OCI-LY3 (cell line): ENCODE measurements at regions not wholly inside any gene's neighbourhood (a gene's known extent, or its start where the extent isn't known, plus 50 kb on each side); places are given as distances from the start of the nearest gene placed in this dataset.

Experiments
- H2AFZ ChIP-seq: fragments of 200-600, 300-600 bp; shearing (Covaris generic); 2 replicates; pipeline ENCODE4 v1.6.0; 2014; ENCODE audit warnings: antibody characterized with exemption, low read depth, low read length
- H3K27ac ChIP-seq: fragments of 200-600, 300-600 bp; sonication (generic); 2 replicates; pipeline ENCODE4 v1.5.1; 2014; ENCODE audit warnings: mild to moderate bottlenecking, low read length, moderate library complexity, mixed read lengths
- H3K27me3 ChIP-seq: fragments of 200-600, 300-600 bp; sonication (generic); 2 replicates; pipeline ENCODE4 v1.6.1; 2014; ENCODE audit warnings: low read depth, low read length, mixed read lengths
- H3K36me3 ChIP-seq: fragments of 200-600, 300-600 bp; sonication (generic); replicated peaks from 2 replicates; pipeline ENCODE3; 2014; ENCODE audit warnings: low read depth, low read length, mixed read lengths
- H3K4me1 ChIP-seq: fragments of 300-600, 200-600 bp; sonication (generic); 2 replicates; pipeline ENCODE4 v1.6.1; 2014; ENCODE audit warnings: low read length, mixed read lengths
- H3K4me2 ChIP-seq: fragments of 200-600, 300-600 bp; sonication (generic); 2 replicates; pipeline ENCODE4 v1.6.1; 2014; ENCODE audit warnings: low read length, mixed read lengths
- H3K4me3 ChIP-seq: fragments of 300-600, 200-600 bp; sonication (generic); 2 replicates; pipeline ENCODE4 v1.5.1; 2014; ENCODE audit warnings: antibody characterized with exemption, mild to moderate bottlenecking, low read length, moderate library complexity
- H3K79me2 ChIP-seq: fragments of 300-600, 200-600 bp; shearing (Covaris generic); 2 replicates; pipeline ENCODE4 v1.6.1; 2014; ENCODE audit warnings: mild to moderate bottlenecking, low read length, mixed read lengths
- H3K9ac ChIP-seq: fragments of 300-600, 200-600 bp; shearing (Covaris generic); 2 replicates; pipeline ENCODE4 v1.6.0; 2014; ENCODE audit warnings: mild to moderate bottlenecking, low read length, moderate library complexity
- H3K9me3 ChIP-seq: fragments of 200-600, 300-600 bp; shearing (Covaris generic); 2 replicates; pipeline ENCODE4 v1.6.1; 2014; ENCODE audit warnings: low read length, mixed read lengths; ENCODE audit not compliant: insufficient read depth
- H4K20me1 ChIP-seq: fragments of 200-600, 300-600 bp; sonication (generic); 2 replicates; pipeline ENCODE4 v1.6.1; 2016; ENCODE audit warnings: low read length, mixed read lengths; ENCODE audit not compliant: insufficient read depth
- CTCF ChIP-seq: fragments of 200-600, 300-600 bp; sonication (generic); IDR thresholded peaks from 2 replicates; pipeline ENCODE4 v1.5.1; 2014; ENCODE audit warnings: antibody characterized with exemption, low read length, low read depth
- EZH2phosphoT487 ChIP-seq: fragments of 200-600 bp; shearing (Covaris generic); IDR thresholded peaks from 2 replicates; pipeline ENCODE4 v1.6.1; 2018; ENCODE audit warnings: antibody characterized with exemption, mixed run types, low read depth

- no peaks in the 10 kb centered on the region for H3K79me2 ChIP-seq
- no peaks in the 10 kb centered on the region for H3K27me3 ChIP-seq
- H3K9me3 ChIP-seq, result no peaks in the 10 kb centered on the region
- no peaks in the 10 kb centered on the region for H3K36me3 ChIP-seq
- H2AFZ ChIP-seq, result no peak overlapping the region
- no peak for TF ChIP-seq CTCF
- TF ChIP-seq EZH2phosphoT487, result no peak
- H4K20me1 ChIP-seq, result no peaks in the 10 kb centered on the region
- no peak overlapping the region for H3K4me2 ChIP-seq
- H3K9ac ChIP-seq, result no peak overlapping the region
- no peak overlapping the region for H3K4me3 ChIP-seq
- H3K27ac ChIP-seq, result no peak overlapping the region
- no peaks in the 10 kb centered on the region for H3K4me1 ChIP-seq
Observed at GRCh38 chr4:136307765-136308164, 1224.5 kb downstream of the PCDH18 start.

- TF ChIP-seq CTCF (no peak), EZH2phosphoT487 (no peak)
- Histone ChIP-seq H3K4me2 (no peak overlapping the region), H3K4me3 (no peak overlapping the region), H3K9ac (no peak overlapping the region), H3K36me3 (no peaks in the 10 kb centered on the region), H3K4me1 (no peaks in the 10 kb centered on the region), H4K20me1 (no peaks in the 10 kb centered on the region), H3K27ac (no peak overlapping the region), H3K79me2 (no peaks in the 10 kb centered on the region), H3K9me3 (no peaks in the 10 kb centered on the region), H3K27me3 (no peaks in the 10 kb centered on the region), H2AFZ (no peak overlapping the region)
Observed at GRCh38 chr4:136306361-136306760, 1225.9 kb downstream of the PCDH18 start.

GRCh38 chr4:136302566-136302965 lies 1229.7 kb downstream of the PCDH18 start:
- Histone ChIP-seq H3K9me3 (no peaks in the 10 kb centered on the region), H4K20me1 (no peaks in the 10 kb centered on the region), H3K4me2 (no peak overlapping the region), H3K4me3 (no peak overlapping the region), H3K4me1 (no peaks in the 10 kb centered on the region), H3K79me2 (no peaks in the 10 kb centered on the region), H3K27ac (no peak overlapping the region), H3K36me3 (no peaks in the 10 kb centered on the region), H3K27me3 (no peaks in the 10 kb centered on the region), H2AFZ (no peak overlapping the region), H3K9ac (no peak overlapping the region)
- TF ChIP-seq EZH2phosphoT487 (no peak), CTCF (no peak)

DNA sequence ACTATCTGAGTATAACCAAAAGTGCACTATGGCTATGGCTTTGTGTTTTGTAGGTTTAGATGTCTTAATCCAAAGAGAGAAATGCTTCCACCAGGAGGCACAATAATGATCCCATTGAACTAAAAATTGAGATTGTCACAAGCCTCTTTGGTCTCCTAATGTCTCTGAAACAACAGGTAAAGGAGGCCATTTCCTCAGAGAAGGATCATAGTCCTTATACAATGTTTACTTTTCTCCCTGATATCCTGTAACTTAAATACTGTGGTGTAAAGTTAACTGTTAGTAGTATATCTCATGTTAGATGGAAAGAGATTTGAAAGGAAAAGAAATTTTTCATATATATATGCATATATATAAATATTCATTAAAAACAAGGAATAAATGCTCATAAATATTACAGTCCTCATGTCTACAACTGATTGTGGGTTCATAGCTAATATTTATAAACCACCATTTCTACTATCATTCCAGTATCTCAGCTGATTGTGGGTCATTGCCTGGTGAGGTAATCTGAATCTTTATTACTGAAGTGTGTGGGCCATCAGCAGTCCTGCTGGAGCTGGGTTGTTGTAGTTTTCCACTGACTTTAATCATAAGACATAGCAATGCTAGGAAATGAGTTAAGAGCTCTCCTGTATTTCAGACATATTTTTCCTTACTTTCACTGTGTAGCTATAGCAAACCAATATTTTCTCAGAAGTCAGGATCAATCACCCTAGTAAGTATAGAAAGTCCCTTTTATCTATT lies 1230.4 kb downstream of the PCDH18 start:
- H3K79me2 ChIP-seq, result no peaks in the 10 kb centered on the region
- no peaks in the 10 kb centered on the region for H3K9me3 ChIP-seq
- H3K4me3 ChIP-seq, result no peak overlapping the region
- H3K36me3 ChIP-seq, result no peaks in the 10 kb centered on the region
- no peak overlapping the region for H3K27ac ChIP-seq
- H4K20me1 ChIP-seq, result no peaks in the 10 kb centered on the region
- no peaks in the 10 kb centered on the region for H3K4me1 ChIP-seq
- no peak overlapping the region for H2AFZ ChIP-seq
- no peak overlapping the region for H3K9ac ChIP-seq
- no peak for TF ChIP-seq EZH2phosphoT487
- no peak for TF ChIP-seq CTCF
- H3K27me3 ChIP-seq, result no peaks in the 10 kb centered on the region
- no peak overlapping the region for H3K4me2 ChIP-seq
